ENCODE measurements at regions not wholly inside any gene's neighbourhood (a gene's known extent, or its start where the extent isn't known, plus 50 kb on each side); places are given as distances from the start of the nearest gene placed in this dataset.
"Not testable (repeated sequence)": the region's sequence is repeated elsewhere in the genome, so short reads cannot be mapped to it uniquely, and the experiment has no call there.

GRCh38 chr1:60489916-60490480 is 416.4 kb upstream of the C1orf87 start:
- not testable (repeated sequence) for TF ChIP-seq CTCF (conservative IDR thresholded peaks at IDR 0.05 in 1 of 2, IDR thresholded peaks at IDR 0.05 in 1 of 2; ENCODE audit: low read depth in 1 of 2, low read length in 2 of 2); EZH2 (IDR thresholded peaks at IDR 0.05; ENCODE audit: low read length, missing control alignments)

Measured in fibroblast of lung (primary cell).